ENCODE measurements at regions not wholly inside any gene's neighbourhood (a gene's known extent, or its start where the extent isn't known, plus 50 kb on each side); places are given as distances from the start of the nearest gene placed in this dataset.

DNA sequence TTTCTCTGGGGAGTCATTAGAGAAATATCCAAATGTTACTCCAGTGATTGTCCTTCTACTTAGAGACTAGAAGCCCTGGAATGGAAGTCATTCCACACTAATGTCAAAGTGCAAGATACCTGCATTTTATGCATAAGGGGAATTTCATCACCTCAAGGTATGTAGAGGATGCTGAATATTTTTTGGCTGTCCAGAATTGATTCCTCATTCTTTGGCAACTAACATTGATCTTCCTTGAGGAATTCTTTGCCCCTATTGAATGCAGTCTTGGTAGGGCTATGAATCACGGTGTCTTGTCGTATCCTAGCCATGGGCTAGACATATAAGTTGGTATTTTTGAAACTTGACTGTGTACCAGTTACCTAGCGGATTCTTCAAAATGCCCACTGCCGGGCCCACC, 271.1 kb downstream of the CNTN3 start (continued):
- TF ChIP-seq NR2F2 (IDR thresholded peaks at IDR 0.05) (no peak), HNF4A (conservative IDR thresholded peaks at IDR 0.05) (no peak), GABPA (IDR thresholded peaks at IDR 0.05 in 1 of 2, conservative IDR thresholded peaks at IDR 0.05 in 1 of 2) (no peak), RAD21 (IDR thresholded peaks at IDR 0.05) (no peak)

DNA sequence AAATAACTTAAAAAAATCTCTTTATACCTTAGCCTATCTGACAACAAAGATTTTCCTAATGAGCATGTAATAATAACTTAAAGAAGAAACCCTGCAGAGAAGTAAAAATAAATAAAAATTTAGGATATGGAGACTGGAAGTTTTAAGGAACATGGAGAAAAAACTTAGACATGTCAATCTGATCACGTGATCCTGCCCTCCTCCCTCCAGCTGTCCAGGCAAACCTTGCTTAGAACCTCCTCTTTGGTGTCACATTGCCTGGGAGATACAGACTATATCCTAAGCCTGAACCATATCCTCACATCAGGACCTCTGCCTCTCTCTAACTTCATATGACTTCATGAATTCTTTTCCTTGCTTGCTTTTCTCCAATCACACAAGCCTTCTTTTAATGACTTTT, 275.5 kb downstream of the CNTN3 start:
- no peak overlapping the region for H3K27ac ChIP-seq (ENCODE audit: low read depth in 1 of 2, low read length in 2 of 2)
- H3K9ac ChIP-seq (ENCODE audit: low read depth in 1 of 2, low read length in 2 of 2) = no peak overlapping the region
- no peaks in the 10 kb centered on the region for H3K9me3 ChIP-seq (ENCODE audit: control insufficient read depth in 4 of 4, low read length in 3 of 4)
- TF ChIP-seq JUND (IDR thresholded peaks at IDR 0.05) = no peak
- no peak for TF ChIP-seq EGR1 (IDR thresholded peaks at IDR 0.05; ENCODE audit: low read depth in 2 of 2)
- TF ChIP-seq TAF1 (conservative IDR thresholded peaks at IDR 0.05) = no peak
- TF ChIP-seq, protein P1, sequence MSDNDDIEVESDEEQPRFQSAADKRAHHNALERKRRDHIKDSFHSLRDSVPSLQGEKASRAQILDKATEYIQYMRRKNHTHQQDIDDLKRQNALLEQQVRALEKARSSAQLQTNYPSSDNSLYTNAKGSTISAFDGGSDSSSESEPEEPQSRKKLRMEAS (IDR thresholded peaks at IDR 0.05) = no peak
- no peak for TF ChIP-seq FOXA2 (IDR thresholded peaks at IDR 0.05)
- TF ChIP-seq, protein P2, sequence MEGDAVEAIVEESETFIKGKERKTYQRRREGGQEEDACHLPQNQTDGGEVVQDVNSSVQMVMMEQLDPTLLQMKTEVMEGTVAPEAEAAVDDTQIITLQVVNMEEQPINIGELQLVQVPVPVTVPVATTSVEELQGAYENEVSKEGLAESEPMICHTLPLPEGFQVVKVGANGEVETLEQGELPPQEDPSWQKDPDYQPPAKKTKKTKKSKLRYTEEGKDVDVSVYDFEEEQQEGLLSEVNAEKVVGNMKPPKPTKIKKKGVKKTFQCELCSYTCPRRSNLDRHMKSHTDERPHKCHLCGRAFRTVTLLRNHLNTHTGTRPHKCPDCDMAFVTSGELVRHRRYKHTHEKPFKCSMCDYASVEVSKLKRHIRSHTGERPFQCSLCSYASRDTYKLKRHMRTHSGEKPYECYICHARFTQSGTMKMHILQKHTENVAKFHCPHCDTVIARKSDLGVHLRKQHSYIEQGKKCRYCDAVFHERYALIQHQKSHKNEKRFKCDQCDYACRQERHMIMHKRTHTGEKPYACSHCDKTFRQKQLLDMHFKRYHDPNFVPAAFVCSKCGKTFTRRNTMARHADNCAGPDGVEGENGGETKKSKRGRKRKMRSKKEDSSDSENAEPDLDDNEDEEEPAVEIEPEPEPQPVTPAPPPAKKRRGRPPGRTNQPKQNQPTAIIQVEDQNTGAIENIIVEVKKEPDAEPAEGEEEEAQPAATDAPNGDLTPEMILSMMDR (IDR thresholded peaks at IDR 0.05; ENCODE audit: low read depth, low read length, missing input control) = no peak
- no peaks in the 10 kb centered on the region for H3K27me3 ChIP-seq (ENCODE audit: control insufficient read depth in 4 of 4, insufficient read depth in 4 of 4, low read length in 3 of 4)
- H3K4me1 ChIP-seq (ENCODE audit: control insufficient read depth in 4 of 4, insufficient read depth in 4 of 4, low read length in 3 of 4) = no peaks in the 10 kb centered on the region
- 100% methylated on average over 1 of the region's 1 CpG for WGBS
- peaks cover 0 to 2% (median 0%) of the 10 kb centered on the region in 4 donors for H3K36me3 ChIP-seq (ENCODE audit: control insufficient read depth in 4 of 4, insufficient read depth in 3 of 4, low read depth in 1 of 4, low read length in 3 of 4)
- DNase-seq (ENCODE audit: low spot score) = no peak
- H3K4me3 ChIP-seq (ENCODE audit: low read depth in 1 of 3, low read length in 3 of 3) = no peak overlapping the region

DNA sequence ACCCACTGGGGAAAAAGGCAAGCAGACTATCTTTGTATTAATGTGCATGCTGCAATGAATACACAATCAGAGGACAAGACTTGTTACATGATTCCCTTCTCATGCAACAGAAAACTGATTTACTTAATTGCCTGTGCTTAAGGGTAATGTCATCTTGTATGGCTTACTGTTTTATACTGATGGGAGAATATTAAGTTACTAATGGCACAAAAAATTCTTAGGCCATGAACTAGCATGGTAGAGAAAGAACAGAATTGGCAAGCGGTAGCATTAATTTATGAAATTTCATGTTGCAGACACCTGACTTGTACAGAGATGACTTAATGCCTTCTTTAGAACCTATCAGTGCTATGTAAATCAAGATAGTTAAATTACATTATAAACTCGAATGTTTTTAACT, 282.3 kb downstream of the CNTN3 start:
- no peak overlapping the region for H3K4me3 ChIP-seq (ENCODE audit: low read depth in 1 of 3, low read length in 3 of 3)
- no peaks in the 10 kb centered on the region for H3K27me3 ChIP-seq (ENCODE audit: control insufficient read depth in 4 of 4, insufficient read depth in 4 of 4, low read length in 3 of 4)
- WGBS = 89% methylated on average over 2 of the region's 2 CpGs
- H3K9me3 ChIP-seq (ENCODE audit: control insufficient read depth in 4 of 4, low read length in 3 of 4) = no peaks in the 10 kb centered on the region
- DNase-seq (ENCODE audit: low spot score) = no peak
- H3K4me1 ChIP-seq (ENCODE audit: control insufficient read depth in 4 of 4, insufficient read depth in 4 of 4, low read length in 3 of 4) = peaks cover 0 to under 1% (median 0%) of the 10 kb centered on the region in 4 donors
- H3K36me3 ChIP-seq (ENCODE audit: control insufficient read depth in 4 of 4, insufficient read depth in 3 of 4, low read depth in 1 of 4, low read length in 3 of 4) = peaks cover 0 to 2% (median 0%) of the 10 kb centered on the region in 4 donors
- no peak overlapping the region for H3K27ac ChIP-seq (ENCODE audit: low read depth in 1 of 2, low read length in 2 of 2)
- no peak overlapping the region for H3K9ac ChIP-seq (ENCODE audit: low read depth in 1 of 2, low read length in 2 of 2)
- no peak for TF ChIP-seq YY1 (IDR thresholded peaks at IDR 0.05)
- TF ChIP-seq, protein P3, sequence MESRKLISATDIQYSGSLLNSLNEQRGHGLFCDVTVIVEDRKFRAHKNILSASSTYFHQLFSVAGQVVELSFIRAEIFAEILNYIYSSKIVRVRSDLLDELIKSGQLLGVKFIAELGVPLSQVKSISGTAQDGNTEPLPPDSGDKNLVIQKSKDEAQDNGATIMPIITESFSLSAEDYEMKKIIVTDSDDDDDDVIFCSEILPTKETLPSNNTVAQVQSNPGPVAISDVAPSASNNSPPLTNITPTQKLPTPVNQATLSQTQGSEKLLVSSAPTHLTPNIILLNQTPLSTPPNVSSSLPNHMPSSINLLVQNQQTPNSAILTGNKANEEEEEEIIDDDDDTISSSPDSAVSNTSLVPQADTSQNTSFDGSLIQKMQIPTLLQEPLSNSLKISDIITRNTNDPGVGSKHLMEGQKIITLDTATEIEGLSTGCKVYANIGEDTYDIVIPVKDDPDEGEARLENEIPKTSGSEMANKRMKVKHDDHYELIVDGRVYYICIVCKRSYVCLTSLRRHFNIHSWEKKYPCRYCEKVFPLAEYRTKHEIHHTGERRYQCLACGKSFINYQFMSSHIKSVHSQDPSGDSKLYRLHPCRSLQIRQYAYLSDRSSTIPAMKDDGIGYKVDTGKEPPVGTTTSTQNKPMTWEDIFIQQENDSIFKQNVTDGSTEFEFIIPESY (IDR thresholded peaks at IDR 0.05) = no peak
- TF ChIP-seq, protein P2 (IDR thresholded peaks at IDR 0.05; ENCODE audit: low read depth, low read length, missing input control) = no peak
- TF ChIP-seq, protein P4, sequence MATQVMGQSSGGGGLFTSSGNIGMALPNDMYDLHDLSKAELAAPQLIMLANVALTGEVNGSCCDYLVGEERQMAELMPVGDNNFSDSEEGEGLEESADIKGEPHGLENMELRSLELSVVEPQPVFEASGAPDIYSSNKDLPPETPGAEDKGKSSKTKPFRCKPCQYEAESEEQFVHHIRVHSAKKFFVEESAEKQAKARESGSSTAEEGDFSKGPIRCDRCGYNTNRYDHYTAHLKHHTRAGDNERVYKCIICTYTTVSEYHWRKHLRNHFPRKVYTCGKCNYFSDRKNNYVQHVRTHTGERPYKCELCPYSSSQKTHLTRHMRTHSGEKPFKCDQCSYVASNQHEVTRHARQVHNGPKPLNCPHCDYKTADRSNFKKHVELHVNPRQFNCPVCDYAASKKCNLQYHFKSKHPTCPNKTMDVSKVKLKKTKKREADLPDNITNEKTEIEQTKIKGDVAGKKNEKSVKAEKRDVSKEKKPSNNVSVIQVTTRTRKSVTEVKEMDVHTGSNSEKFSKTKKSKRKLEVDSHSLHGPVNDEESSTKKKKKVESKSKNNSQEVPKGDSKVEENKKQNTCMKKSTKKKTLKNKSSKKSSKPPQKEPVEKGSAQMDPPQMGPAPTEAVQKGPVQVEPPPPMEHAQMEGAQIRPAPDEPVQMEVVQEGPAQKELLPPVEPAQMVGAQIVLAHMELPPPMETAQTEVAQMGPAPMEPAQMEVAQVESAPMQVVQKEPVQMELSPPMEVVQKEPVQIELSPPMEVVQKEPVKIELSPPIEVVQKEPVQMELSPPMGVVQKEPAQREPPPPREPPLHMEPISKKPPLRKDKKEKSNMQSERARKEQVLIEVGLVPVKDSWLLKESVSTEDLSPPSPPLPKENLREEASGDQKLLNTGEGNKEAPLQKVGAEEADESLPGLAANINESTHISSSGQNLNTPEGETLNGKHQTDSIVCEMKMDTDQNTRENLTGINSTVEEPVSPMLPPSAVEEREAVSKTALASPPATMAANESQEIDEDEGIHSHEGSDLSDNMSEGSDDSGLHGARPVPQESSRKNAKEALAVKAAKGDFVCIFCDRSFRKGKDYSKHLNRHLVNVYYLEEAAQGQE (IDR thresholded peaks at IDR 0.05) = no peak
